ENCODE measurements at regions not wholly inside any gene's neighbourhood (a gene's known extent, or its start where the extent isn't known, plus 50 kb on each side); places are given as distances from the start of the nearest gene placed in this dataset.

GRCh38 chr5:111829701-111830100, 72.7 kb upstream of the NREP start:
- TF ChIP-seq CTCF (conservative IDR thresholded peaks at IDR 0.05), result no peak
- no peak for TF ChIP-seq EZH2 (IDR thresholded peaks at IDR 0.05; ENCODE audit: low read depth)
